ENCODE measurements at regions not wholly inside any gene's neighbourhood (a gene's known extent, or its start where the extent isn't known, plus 50 kb on each side); places are given as distances from the start of the nearest gene placed in this dataset.

GRCh38 chr20:51861726-51862466 is 59.6 kb upstream of the SALL4 start:
- TF ChIP-seq FOXM1 (IDR thresholded peaks at IDR 0.05; ENCODE audit: borderline replicate concordance, low read depth): no peak
- TF ChIP-seq REST (IDR thresholded peaks at IDR 0.05; ENCODE audit: low read depth): no peak
- no peak for TF ChIP-seq RAD21 (IDR thresholded peaks at IDR 0.05; ENCODE audit: low read depth)
- no peak for TF ChIP-seq EP300 (IDR thresholded peaks at IDR 0.05; ENCODE audit: borderline replicate concordance)
- no peak for TF ChIP-seq NFIC (IDR thresholded peaks at IDR 0.05)
- TF ChIP-seq CREB1 (IDR thresholded peaks at IDR 0.05; ENCODE audit: low read depth): no peak

All from Ishikawa (cell line).